Dendritic cell treated with granulocyte-macrophage colony-stimulating factor and Interleukin-4, amounts not matched to agents 40 ng/mL and 50 ng/mL, for 4 days (primary cell): ENCODE measurements at regions not wholly inside any gene's neighbourhood (a gene's known extent, or its start where the extent isn't known, plus 50 kb on each side); places are given as distances from the start of the nearest gene placed in this dataset.

Source experiments
- H3K27ac Mint-ChIP-seq: one replicate; pipeline ENCODE4 v1.8.0; 2022; ENCODE audit warnings: mild to moderate bottlenecking, mixed read lengths
- H3K27me3 Mint-ChIP-seq: one replicate; pipeline ENCODE4 v1.8.0; 2022; ENCODE audit warnings: mild to moderate bottlenecking, mixed read lengths
- H3K36me3 Mint-ChIP-seq: one replicate; pipeline ENCODE4 v1.8.0; 2022; ENCODE audit warnings: low read depth, mixed read lengths
- H3K4me1 Mint-ChIP-seq: one replicate; pipeline ENCODE4 v1.8.0; 2022; ENCODE audit warnings: low read depth, mixed read lengths
- H3K4me3 Mint-ChIP-seq: one replicate; pipeline ENCODE4 v1.8.0; 2022; ENCODE audit warnings: mild to moderate bottlenecking, moderate library complexity, mixed read lengths
- H3K9me3 Mint-ChIP-seq: one replicate; pipeline ENCODE4 v1.8.0; 2022; ENCODE audit warnings: mixed read lengths
- intact Hi-C: fragments of 100-400 bp; cut with micrococcal nuclease; formaldehyde crosslinking; loops from one replicate; pipeline ENCODE4 v1.15.0; 2022

- Mint-ChIP-seq H3K27ac (no peak overlapping the region), H3K36me3 (peaks cover 6% of the 10 kb centered on the region), H3K27me3 (peaks cover 42% of the 10 kb centered on the region), H3K9me3 (no peaks in the 10 kb centered on the region), H3K4me3 (no peak overlapping the region), H3K4me1 (peaks cover 13% of the 10 kb centered on the region)
- intact Hi-C loops, result loop anchor here (5.0 kb wide), 1 partner anchor 1169 kb away; no protein-coding TSS in a partner anchor
These were observed 50.1 kb upstream of the TMEM72 start for GRCh38 chr10:44860811-44861736.
